HL-60 (cell line): ENCODE measurements at regions not wholly inside any gene's neighbourhood (a gene's known extent, or its start where the extent isn't known, plus 50 kb on each side); places are given as distances from the start of the nearest gene placed in this dataset.

ENCODE experiments used
- DNase-seq, 2 experiments: peaks; one replicate each; pipeline ENCODE4 v3.0.0-alpha.2; 2010 to 2020; ENCODE audit warnings: low read depth in 1 of 2, low spot score in 1 of 2
- H3K27ac ChIP-seq: fragments of 250-450 bp; sonication (Bioruptor Pico); replicated peaks from 2 replicates; pipeline ENCODE4 v1.5.1; 2020; ENCODE audit warnings: mild to moderate bottlenecking, moderate library complexity
- H3K27me3 ChIP-seq: fragments of 250-450 bp; sonication (Bioruptor Pico); 2 replicates; pipeline ENCODE4 v1.5.1; 2021; ENCODE audit warnings: mild to moderate bottlenecking, moderate library complexity; ENCODE audit not compliant: insufficient read depth, poor library complexity, severe bottlenecking
- H3K4me3 ChIP-seq: replicated peaks from 2 replicates; pipeline ENCODE4 v1.5.1; 2011; ENCODE audit warnings: mild to moderate bottlenecking, control low read depth, low read length; ENCODE audit not compliant: insufficient read depth
- GABPA ChIP-seq: IDR thresholded peaks from 2 replicates; pipeline ENCODE4 v1.6.1; 2012; ENCODE audit warnings: low read depth
- POLR2AphosphoS5 ChIP-seq: IDR thresholded peaks from 2 replicates; pipeline ENCODE4 v1.6.1; 2012; ENCODE audit warnings: low read depth
- SPI1 ChIP-seq: IDR thresholded peaks from 2 replicates; pipeline ENCODE4 v1.6.1; 2012; ENCODE audit warnings: low read depth, mild to moderate bottlenecking, borderline replicate concordance
- TF ChIP-seq, protein P1 (sequence below): IDR thresholded peaks from one replicate; pipeline ENCODE4 v1.5.1; 2011; ENCODE audit warnings: low read length, control low read depth, inconsistent platforms; ENCODE audit not compliant: insufficient read depth
- TF ChIP-seq, protein P2 (sequence below): IDR thresholded peaks from 2 replicates; pipeline ENCODE4 v1.6.1; 2012; ENCODE audit warnings: low read depth; ENCODE audit not compliant: insufficient replicate concordance

DNA sequence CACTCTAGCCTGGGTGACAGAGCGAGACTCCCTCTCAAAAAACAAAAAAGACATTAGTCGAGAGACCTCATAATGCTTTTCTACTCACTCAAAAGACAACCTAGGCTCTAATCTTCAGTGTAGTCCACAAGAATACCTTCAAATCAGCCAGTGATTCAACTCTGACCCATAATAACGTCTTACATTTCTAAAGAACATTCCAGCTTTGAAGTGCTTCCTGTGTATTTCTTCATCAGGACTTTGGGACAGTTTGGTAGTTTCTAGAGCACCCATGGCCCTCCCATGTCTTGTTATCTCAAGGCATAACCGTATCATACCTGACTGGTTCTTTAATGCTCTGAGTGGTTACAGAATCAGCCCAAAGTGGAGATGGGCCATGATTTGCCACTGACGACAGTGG lies 221.3 kb downstream of the SKIDA1 start:
- Histone ChIP-seq H3K4me3 (no peak overlapping the region), H3K27ac (no peak overlapping the region), H3K27me3 (no peaks in the 10 kb centered on the region)
- no peak for DNase-seq
- no peak for TF ChIP-seq GABPA
- TF ChIP-seq, protein P1, sequence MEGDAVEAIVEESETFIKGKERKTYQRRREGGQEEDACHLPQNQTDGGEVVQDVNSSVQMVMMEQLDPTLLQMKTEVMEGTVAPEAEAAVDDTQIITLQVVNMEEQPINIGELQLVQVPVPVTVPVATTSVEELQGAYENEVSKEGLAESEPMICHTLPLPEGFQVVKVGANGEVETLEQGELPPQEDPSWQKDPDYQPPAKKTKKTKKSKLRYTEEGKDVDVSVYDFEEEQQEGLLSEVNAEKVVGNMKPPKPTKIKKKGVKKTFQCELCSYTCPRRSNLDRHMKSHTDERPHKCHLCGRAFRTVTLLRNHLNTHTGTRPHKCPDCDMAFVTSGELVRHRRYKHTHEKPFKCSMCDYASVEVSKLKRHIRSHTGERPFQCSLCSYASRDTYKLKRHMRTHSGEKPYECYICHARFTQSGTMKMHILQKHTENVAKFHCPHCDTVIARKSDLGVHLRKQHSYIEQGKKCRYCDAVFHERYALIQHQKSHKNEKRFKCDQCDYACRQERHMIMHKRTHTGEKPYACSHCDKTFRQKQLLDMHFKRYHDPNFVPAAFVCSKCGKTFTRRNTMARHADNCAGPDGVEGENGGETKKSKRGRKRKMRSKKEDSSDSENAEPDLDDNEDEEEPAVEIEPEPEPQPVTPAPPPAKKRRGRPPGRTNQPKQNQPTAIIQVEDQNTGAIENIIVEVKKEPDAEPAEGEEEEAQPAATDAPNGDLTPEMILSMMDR = no peak
- TF ChIP-seq SPI1 = no peak
- no peak for TF ChIP-seq POLR2AphosphoS5
- TF ChIP-seq, protein P2, sequence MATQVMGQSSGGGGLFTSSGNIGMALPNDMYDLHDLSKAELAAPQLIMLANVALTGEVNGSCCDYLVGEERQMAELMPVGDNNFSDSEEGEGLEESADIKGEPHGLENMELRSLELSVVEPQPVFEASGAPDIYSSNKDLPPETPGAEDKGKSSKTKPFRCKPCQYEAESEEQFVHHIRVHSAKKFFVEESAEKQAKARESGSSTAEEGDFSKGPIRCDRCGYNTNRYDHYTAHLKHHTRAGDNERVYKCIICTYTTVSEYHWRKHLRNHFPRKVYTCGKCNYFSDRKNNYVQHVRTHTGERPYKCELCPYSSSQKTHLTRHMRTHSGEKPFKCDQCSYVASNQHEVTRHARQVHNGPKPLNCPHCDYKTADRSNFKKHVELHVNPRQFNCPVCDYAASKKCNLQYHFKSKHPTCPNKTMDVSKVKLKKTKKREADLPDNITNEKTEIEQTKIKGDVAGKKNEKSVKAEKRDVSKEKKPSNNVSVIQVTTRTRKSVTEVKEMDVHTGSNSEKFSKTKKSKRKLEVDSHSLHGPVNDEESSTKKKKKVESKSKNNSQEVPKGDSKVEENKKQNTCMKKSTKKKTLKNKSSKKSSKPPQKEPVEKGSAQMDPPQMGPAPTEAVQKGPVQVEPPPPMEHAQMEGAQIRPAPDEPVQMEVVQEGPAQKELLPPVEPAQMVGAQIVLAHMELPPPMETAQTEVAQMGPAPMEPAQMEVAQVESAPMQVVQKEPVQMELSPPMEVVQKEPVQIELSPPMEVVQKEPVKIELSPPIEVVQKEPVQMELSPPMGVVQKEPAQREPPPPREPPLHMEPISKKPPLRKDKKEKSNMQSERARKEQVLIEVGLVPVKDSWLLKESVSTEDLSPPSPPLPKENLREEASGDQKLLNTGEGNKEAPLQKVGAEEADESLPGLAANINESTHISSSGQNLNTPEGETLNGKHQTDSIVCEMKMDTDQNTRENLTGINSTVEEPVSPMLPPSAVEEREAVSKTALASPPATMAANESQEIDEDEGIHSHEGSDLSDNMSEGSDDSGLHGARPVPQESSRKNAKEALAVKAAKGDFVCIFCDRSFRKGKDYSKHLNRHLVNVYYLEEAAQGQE = no peak

DNA sequence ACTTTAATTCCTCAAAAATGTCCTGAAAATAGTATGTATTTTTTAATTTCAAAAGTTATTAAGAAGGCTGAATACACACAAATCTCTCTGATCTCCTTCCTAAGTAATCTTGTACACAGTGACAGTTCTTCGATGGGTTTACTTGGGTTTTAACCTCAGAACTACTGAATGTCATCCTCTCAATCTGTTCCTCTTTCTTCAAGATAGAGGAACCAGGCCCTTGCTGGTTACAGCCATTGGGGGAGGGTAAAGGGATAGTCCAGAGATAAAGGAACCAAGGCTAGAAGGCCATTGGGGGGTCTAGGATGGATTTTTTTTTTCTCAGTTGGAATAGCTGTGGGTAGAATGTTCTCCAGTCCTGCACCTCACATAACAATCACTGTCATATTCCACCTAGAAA lies 224.9 kb downstream of the SKIDA1 start:
- Histone ChIP-seq H3K27me3 (no peaks in the 10 kb centered on the region), H3K27ac (no peak overlapping the region), H3K4me3 (no peak overlapping the region)
- TF ChIP-seq SPI1 (peak; percentile 83), POLR2AphosphoS5 (no peak)
- DNase-seq = peak in 1 of 2 experiments; percentile 21

DNA sequence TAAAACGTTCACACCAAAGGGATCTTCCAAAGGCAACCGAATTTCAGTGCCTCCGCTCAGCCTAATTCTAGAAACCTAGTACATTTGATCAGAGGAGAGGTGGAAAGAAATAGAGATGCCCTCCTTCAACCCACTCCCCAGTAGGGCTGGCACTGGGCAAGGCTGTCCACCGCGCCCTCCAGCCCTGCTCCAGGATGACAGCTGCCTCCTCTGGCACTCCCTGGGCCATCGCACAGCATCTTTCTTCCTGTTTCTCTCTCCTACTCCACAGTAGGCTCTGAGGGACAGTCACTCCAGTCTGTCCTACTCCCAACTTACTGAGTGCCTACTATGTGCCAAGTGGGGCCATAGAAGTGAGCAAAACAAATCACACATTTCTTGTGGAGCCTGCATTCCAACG lies 226.2 kb downstream of the SKIDA1 start:
- TF ChIP-seq SPI1 = no peak
- no peak for TF ChIP-seq GABPA
- TF ChIP-seq, protein P1 = no peak
- TF ChIP-seq, protein P2 = no peak
- TF ChIP-seq POLR2AphosphoS5 = no peak
- Histone ChIP-seq H3K27ac (no peak overlapping the region), H3K27me3 (no peaks in the 10 kb centered on the region), H3K4me3 (no peak overlapping the region)
- DNase-seq = no peak

DNA sequence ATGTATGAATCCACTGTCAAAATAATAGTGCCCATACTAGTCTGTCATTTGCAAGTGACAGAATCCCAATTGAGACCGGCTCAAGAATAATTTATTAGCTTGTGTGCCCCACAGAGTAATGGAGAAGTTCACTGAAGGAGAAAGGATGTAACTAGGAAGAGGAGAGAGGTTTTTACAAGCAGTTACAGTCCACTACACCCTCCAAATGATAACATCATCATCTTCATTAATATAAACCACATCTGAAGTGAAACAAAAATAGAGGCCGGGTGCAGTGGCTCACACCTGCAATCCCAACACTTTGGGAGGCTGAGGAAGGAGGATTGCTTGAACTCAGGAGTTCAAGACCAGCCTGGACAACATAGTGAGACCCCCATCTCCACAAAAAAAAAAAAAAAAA lies 226.8 kb downstream of the SKIDA1 start:
- Histone ChIP-seq H3K4me3 (no peak overlapping the region), H3K27ac (no peak overlapping the region), H3K27me3 (no peaks in the 10 kb centered on the region)
- TF ChIP-seq POLR2AphosphoS5 (no peak), GABPA (no peak), SPI1 (no peak)
- TF ChIP-seq, protein P2 = no peak
- TF ChIP-seq, protein P1 = no peak
- no peak for DNase-seq
